Keratinocyte (primary cell): ENCODE measurements at regions not wholly inside any gene's neighbourhood (a gene's known extent, or its start where the extent isn't known, plus 50 kb on each side); places are given as distances from the start of the nearest gene placed in this dataset.

Source experiments
- EZH2 ChIP-seq: IDR thresholded peaks from one replicate; pipeline ENCODE4 v1.6.1; 2012; ENCODE audit warnings: inconsistent platforms, mild to moderate bottlenecking, low read length, moderate library complexity
- TF ChIP-seq, protein P1 (sequence below), 3 experiments: IDR thresholded peaks in 1 of 3; conservative IDR thresholded peaks in 1 of 3; optimal IDR thresholded peaks in 1 of 3; 2 replicates in 2 of 3; 3 replicates in 1 of 3; pipeline versions ENCODE3 to v1.5.1; 2011; ENCODE audit warnings: low read length in 3 of 3, mild to moderate bottlenecking in 3 of 3, moderate library complexity in 2 of 3, control low read depth in 1 of 3, inconsistent platforms in 1 of 3; ENCODE audit not compliant: insufficient read depth in 2 of 3; ENCODE audit errors: extremely low read depth in 1 of 3

DNA sequence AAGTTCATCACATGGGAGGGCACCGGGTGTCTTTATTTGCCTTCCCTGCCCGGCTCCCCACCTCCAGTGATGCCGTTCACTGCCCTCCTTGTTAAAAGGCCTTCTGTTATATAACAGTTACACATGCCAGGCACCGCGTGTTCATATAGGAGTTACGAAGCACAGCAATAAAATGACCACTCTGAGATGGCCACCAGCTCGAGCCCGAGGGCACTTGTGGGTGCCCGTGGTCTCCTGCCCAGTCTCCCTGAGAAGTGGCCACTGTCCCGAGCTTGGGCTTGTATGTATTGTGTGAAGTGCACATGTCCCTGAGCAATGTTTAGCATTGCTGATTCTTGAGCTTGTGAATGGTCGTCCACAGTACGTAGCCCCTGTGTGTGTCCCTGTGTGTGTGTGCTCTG is 355.6 kb downstream of the SEC14L1 start:
- TF ChIP-seq, protein P1, sequence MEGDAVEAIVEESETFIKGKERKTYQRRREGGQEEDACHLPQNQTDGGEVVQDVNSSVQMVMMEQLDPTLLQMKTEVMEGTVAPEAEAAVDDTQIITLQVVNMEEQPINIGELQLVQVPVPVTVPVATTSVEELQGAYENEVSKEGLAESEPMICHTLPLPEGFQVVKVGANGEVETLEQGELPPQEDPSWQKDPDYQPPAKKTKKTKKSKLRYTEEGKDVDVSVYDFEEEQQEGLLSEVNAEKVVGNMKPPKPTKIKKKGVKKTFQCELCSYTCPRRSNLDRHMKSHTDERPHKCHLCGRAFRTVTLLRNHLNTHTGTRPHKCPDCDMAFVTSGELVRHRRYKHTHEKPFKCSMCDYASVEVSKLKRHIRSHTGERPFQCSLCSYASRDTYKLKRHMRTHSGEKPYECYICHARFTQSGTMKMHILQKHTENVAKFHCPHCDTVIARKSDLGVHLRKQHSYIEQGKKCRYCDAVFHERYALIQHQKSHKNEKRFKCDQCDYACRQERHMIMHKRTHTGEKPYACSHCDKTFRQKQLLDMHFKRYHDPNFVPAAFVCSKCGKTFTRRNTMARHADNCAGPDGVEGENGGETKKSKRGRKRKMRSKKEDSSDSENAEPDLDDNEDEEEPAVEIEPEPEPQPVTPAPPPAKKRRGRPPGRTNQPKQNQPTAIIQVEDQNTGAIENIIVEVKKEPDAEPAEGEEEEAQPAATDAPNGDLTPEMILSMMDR (optimal IDR thresholded peaks at IDR 0.05 in 1 of 3, IDR thresholded peaks at IDR 0.05 in 1 of 3, conservative IDR thresholded peaks at IDR 0.05 in 1 of 3; ENCODE audit: extremely low read depth in 1 of 3, insufficient read depth in 2 of 3, low read length in 3 of 3) = no peak
- TF ChIP-seq EZH2 = no peak
